Glutamatergic neuron (in vitro differentiated cells): ENCODE measurements at regions not wholly inside any gene's neighbourhood (a gene's known extent, or its start where the extent isn't known, plus 50 kb on each side); places are given as distances from the start of the nearest gene placed in this dataset.

Experiments
- DNase-seq: peaks from one replicate; pipeline ENCODE4 v3.0.0; 2022
- H3K27ac Mint-ChIP-seq: one replicate; pipeline ENCODE4 v1.8.0; 2020; ENCODE audit warnings: mild to moderate bottlenecking, mixed read lengths, inconsistent platforms; ENCODE audit not compliant: unreplicated experiment
- H3K27me3 Mint-ChIP-seq: one replicate; pipeline ENCODE4 v1.8.0; 2020; ENCODE audit warnings: mild to moderate bottlenecking, moderate library complexity, mixed read lengths, inconsistent platforms; ENCODE audit not compliant: unreplicated experiment
- H3K36me3 Mint-ChIP-seq: one replicate; pipeline ENCODE4 v1.8.0; 2020; ENCODE audit warnings: mild to moderate bottlenecking, mixed read lengths, inconsistent platforms; ENCODE audit not compliant: unreplicated experiment
- H3K4me1 Mint-ChIP-seq: one replicate; pipeline ENCODE4 v1.8.0; 2020; ENCODE audit warnings: mild to moderate bottlenecking, low read depth, mixed read lengths, inconsistent platforms; ENCODE audit not compliant: unreplicated experiment
- H3K4me3 Mint-ChIP-seq: one replicate; pipeline ENCODE4 v1.8.0; 2020; ENCODE audit warnings: mild to moderate bottlenecking, mixed read lengths, inconsistent platforms; ENCODE audit not compliant: unreplicated experiment
- H3K9me3 Mint-ChIP-seq: one replicate; pipeline ENCODE4 v1.8.0; 2020; ENCODE audit warnings: mild to moderate bottlenecking, moderate library complexity, mixed read lengths, inconsistent platforms; ENCODE audit not compliant: unreplicated experiment
- CTCF ChIP-seq: fragments of 200-600 bp; sonication (generic); IDR thresholded peaks from one replicate; pipeline ENCODE4 v1.5.0; 2021; ENCODE audit not compliant: partially characterized antibody, unreplicated experiment

DNA sequence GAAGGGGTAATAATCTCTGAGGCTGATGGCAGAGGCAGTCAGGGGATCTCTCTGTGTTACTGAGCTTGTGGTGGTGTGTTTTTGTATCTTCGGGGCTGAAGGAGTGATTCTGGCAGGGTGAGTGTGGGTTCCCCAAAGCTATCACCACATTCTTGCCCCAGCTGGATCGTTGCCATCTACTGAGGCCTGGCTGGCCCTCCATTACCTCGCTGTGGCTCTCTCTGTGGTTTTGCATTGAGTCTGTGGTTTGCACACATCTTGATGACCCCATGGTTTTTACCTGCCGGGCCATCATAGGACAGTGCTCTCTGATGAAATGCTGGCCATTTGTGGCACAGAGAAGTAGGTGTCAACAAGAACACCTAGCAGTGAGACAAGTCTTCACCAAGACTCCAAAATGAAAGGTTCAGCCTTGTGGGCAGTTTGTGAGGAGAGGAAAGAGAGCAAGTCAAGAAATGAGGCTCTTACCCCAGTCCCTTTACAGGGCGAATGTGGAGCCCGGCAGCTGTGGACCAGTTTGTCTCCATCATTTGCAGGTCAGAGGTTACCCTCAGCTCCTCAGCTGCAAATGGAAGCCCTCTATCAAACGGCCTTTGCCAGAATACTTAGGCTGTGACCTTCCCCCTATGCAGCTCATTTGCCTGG is 69.0 kb upstream of the NPAS1 start:
- Mint-ChIP-seq H3K9me3 (peaks cover 17% of the 10 kb centered on the region), H3K27me3 (peaks cover 6% of the 10 kb centered on the region), H3K27ac (peak overlapping the region; percentile 95), H3K4me3 (peak overlapping the region; percentile 80), H3K4me1 (peaks cover 72% of the 10 kb centered on the region), H3K36me3 (peaks cover 5% of the 10 kb centered on the region)
- TF ChIP-seq CTCF, result no peak
- peak; percentile 53 for DNase-seq

DNA sequence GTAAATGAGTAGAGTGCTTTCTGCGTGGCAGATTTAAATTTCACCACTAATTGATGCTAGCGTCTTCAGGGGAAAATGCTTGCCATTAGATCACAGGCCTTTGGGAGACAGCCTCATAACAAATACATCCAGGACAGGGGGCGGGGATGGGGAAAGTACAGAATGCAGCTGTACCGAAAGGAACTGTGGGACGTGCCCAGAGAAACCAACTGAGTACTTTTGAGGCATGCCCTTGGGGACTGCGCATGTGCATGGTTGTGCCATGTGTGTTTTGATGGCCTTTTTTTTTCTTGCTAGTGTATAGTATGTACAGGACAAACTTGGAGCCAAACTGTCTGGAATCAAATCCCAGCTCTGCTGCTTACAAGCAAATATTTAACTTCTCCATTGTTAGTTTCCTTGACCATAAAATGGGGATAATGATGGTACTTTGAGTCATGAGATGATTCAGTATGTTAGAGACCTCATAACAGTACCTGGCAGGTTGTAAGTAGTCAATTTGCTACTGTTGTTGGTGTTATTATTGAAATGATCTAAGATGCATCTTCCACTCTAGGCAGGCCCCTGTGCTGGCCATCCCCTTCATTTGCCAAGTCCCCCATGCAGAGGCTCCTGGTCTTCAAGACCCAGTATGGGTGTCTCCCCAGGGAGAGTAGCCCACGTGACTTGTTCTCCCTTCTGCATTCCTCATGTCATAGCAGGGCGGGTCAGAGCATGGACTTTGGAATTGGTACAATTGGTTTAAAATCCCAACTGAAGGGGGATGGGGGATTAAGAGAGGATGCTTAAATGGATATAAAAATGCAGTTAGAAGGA is 68.3 kb upstream of the NPAS1 start:
- DNase-seq, result peak; percentile 70
- H3K27me3 Mint-ChIP-seq, result peaks cover 6% of the 10 kb centered on the region
- H3K9me3 Mint-ChIP-seq, result peaks cover 17% of the 10 kb centered on the region
- peak overlapping the region; percentile 80 for H3K4me3 Mint-ChIP-seq
- peak overlapping the region; percentile 95 for H3K27ac Mint-ChIP-seq
- peaks cover 5% of the 10 kb centered on the region for H3K36me3 Mint-ChIP-seq
- no peak for TF ChIP-seq CTCF
- H3K4me1 Mint-ChIP-seq, result peaks cover 65% of the 10 kb centered on the region

DNA sequence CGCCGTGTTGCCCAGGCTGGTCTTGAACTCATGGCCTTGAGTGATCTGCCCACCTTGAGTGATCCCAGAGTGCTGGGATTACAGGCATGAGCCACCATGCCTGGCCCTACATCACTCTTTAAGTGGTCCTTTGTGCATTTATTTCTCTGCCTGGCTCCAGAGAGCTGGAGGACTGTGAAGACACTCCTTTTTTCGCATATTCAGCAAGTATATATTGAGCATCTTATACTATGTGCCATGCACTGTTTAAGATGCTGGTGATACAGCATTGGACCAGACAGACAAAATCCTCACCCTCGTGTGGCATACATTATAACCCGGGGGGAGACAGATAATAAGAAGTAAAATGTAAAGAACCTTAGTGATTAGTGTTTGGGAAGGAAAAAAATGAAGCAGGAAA is 66.8 kb upstream of the NPAS1 start:
- H3K27me3 Mint-ChIP-seq, result peaks cover 6% of the 10 kb centered on the region
- peak overlapping the region; percentile 80 for H3K27ac Mint-ChIP-seq
- peaks cover 64% of the 10 kb centered on the region for H3K4me1 Mint-ChIP-seq
- H3K36me3 Mint-ChIP-seq, result peaks cover 5% of the 10 kb centered on the region
- TF ChIP-seq CTCF, result no peak
- DNase-seq, result no peak
- no peak overlapping the region for H3K4me3 Mint-ChIP-seq
- H3K9me3 Mint-ChIP-seq, result peaks cover 19% of the 10 kb centered on the region

DNA sequence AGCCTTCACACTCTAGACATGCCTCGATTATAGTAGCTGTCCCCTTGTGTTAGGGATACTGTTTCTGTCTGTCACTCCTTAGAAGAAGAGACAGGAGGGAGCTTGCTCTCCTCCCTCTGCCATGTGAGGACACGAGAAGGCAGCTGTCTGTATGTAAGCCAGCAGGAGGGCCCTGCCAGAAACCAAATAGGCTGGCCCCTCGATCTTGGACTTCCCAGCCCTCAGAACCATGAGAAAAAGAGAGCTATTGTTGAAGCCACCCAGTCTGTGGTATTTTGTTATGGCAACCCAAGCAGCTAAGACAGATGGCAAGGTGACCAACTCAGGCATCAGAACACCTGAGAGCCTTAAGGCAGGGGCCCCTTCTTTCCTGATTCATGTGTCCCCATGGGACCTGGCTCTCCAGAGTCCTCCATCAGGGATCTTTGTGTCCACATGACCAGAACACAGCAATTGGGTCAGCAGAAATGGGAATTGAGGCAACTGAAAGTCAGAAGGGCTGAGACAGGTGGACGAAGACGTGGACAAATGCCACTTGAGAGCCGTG is 65.6 kb upstream of the NPAS1 start:
- Mint-ChIP-seq H3K27me3 (peaks cover 6% of the 10 kb centered on the region), H3K27ac (peak overlapping the region; percentile 82), H3K36me3 (peaks cover 5% of the 10 kb centered on the region), H3K4me3 (peak overlapping the region; percentile 67), H3K9me3 (peaks cover 22% of the 10 kb centered on the region), H3K4me1 (peaks cover 63% of the 10 kb centered on the region)
- TF ChIP-seq CTCF, result no peak
- no peak for DNase-seq
